Neuronal stem cell (in vitro differentiated cells): ENCODE measurements at regions not wholly inside any gene's neighbourhood (a gene's known extent, or its start where the extent isn't known, plus 50 kb on each side); places are given as distances from the start of the nearest gene placed in this dataset.

ENCODE experiments used
- DNase-seq: peaks from one replicate; pipeline ENCODE4 v3.0.0-alpha.2; 2013; ENCODE audit warnings: low spot score
- H2AFZ ChIP-seq: one replicate; pipeline ENCODE4 v1.6.1; 2013; ENCODE audit warnings: mild to moderate bottlenecking, low read length, inconsistent platforms
- H2AK5ac ChIP-seq: 2 replicates; pipeline ENCODE4 v1.6.1; 2013; ENCODE audit warnings: low read depth, mild to moderate bottlenecking, inconsistent platforms, low read length, moderate library complexity, mixed read lengths
- H2BK120ac ChIP-seq: 2 replicates; pipeline ENCODE4 v1.6.1; 2013; ENCODE audit warnings: low read depth, mild to moderate bottlenecking, inconsistent platforms, low read length, moderate library complexity, mixed read lengths
- H2BK12ac ChIP-seq: one replicate; pipeline ENCODE4 v1.6.1; 2013; ENCODE audit warnings: low read length, inconsistent platforms
- H2BK15ac ChIP-seq: 2 replicates; pipeline ENCODE4 v1.6.1; 2013; ENCODE audit warnings: mild to moderate bottlenecking, low read length, inconsistent platforms, mixed read lengths
- H2BK5ac ChIP-seq: one replicate; pipeline ENCODE4 v1.6.1; 2013; ENCODE audit warnings: inconsistent platforms, mild to moderate bottlenecking, low read length, moderate library complexity
- H3K14ac ChIP-seq: one replicate; pipeline ENCODE4 v1.6.1; 2013; ENCODE audit warnings: low read length, inconsistent platforms
- H3K18ac ChIP-seq: 2 replicates; pipeline ENCODE4 v1.6.1; 2013; ENCODE audit warnings: low read length, inconsistent platforms
- H3K23ac ChIP-seq: 2 replicates; pipeline ENCODE4 v1.6.1; 2013; ENCODE audit warnings: low read depth, mild to moderate bottlenecking, mixed read lengths, low read length, inconsistent platforms; ENCODE audit not compliant: poor library complexity
- H3K27ac ChIP-seq: replicated peaks from 3 replicates; pipeline ENCODE4 v1.5.1; 2013; ENCODE audit warnings: low read length, inconsistent platforms
- H3K27me3 ChIP-seq, 3 experiments: 2 replicates each; pipeline ENCODE4 v1.6.1; 2013; ENCODE audit warnings: low read length in 3 of 3, mild to moderate bottlenecking in 2 of 3, inconsistent platforms in 1 of 3, low read depth in 1 of 3, mixed read lengths in 1 of 3, moderate library complexity in 1 of 3; ENCODE audit not compliant: control insufficient read depth in 3 of 3, insufficient read depth in 3 of 3
- H3K36me3 ChIP-seq, 2 donors: replicated peaks in 1 of 2; 2 replicates each; pipeline ENCODE4 v1.6.1; 2013; ENCODE audit warnings: low read length in 2 of 2; ENCODE audit not compliant: control insufficient read depth in 2 of 2, insufficient read depth in 2 of 2
- H3K4ac ChIP-seq: 2 replicates; pipeline ENCODE4 v1.6.1; 2013; ENCODE audit warnings: inconsistent platforms, mild to moderate bottlenecking, low read length, moderate library complexity
- H3K4me1 ChIP-seq, 2 donors: 1 replicate in 1 of 2; 2 replicates in 1 of 2; pipeline ENCODE4 v1.6.1; 2013; ENCODE audit warnings: low read length in 2 of 2, low read depth in 1 of 2; ENCODE audit not compliant: control insufficient read depth in 2 of 2, insufficient read depth in 1 of 2
- H3K4me2 ChIP-seq: one replicate; pipeline ENCODE4 v1.6.1; 2013; ENCODE audit warnings: mild to moderate bottlenecking, low read length, inconsistent platforms; ENCODE audit not compliant: insufficient read depth, poor library complexity, severe bottlenecking
- H3K4me3 ChIP-seq, 2 donors: 2 replicates each; pipeline ENCODE4 v1.5.1; 2013; ENCODE audit warnings: low read length in 2 of 2, mild to moderate bottlenecking in 2 of 2, inconsistent platforms in 1 of 2, moderate library complexity in 1 of 2
- H3K79me1 ChIP-seq: one replicate; pipeline ENCODE4 v1.6.1; 2013; ENCODE audit warnings: low read depth, mild to moderate bottlenecking, inconsistent platforms, low read length, moderate library complexity
- H3K9ac ChIP-seq: one replicate; pipeline ENCODE4 v1.6.1; 2013; ENCODE audit warnings: mild to moderate bottlenecking, low read depth, low read length, inconsistent platforms; ENCODE audit not compliant: poor library complexity
- H3K9me3 ChIP-seq, 2 donors: replicated peaks in 1 of 2; 2 replicates each; pipeline versions ENCODE3 to v1.6.1; 2013; ENCODE audit warnings: low read length in 2 of 2, mild to moderate bottlenecking in 2 of 2, inconsistent platforms in 1 of 2, low read depth in 1 of 2, mixed read lengths in 1 of 2, moderate library complexity in 1 of 2; ENCODE audit not compliant: control insufficient read depth in 2 of 2, insufficient read depth in 1 of 2
- H4K8ac ChIP-seq: one replicate; pipeline ENCODE4 v1.6.1; 2013; ENCODE audit warnings: low read depth, mild to moderate bottlenecking, inconsistent platforms, low read length, moderate library complexity
- H4K91ac ChIP-seq: one replicate; pipeline ENCODE4 v1.6.1; 2013; ENCODE audit warnings: low read length, low read depth, mild to moderate bottlenecking, inconsistent platforms; ENCODE audit not compliant: poor library complexity
- WGBS, 2 donors: extraction: QIAGEN DNeasy Blood & Tissue Kit; methylation state at CpG; one replicate each; pipeline ENCODE4 v1.1.7; 2013; ENCODE audit warnings: missing lambda C conversion rate in 2 of 2, mixed read lengths in 1 of 2; ENCODE audit not compliant: insufficient read length in 2 of 2, insufficient replicate concordance in 1 of 2; ENCODE audit errors: extremely low coverage in 2 of 2; 5-methylcytosine and 5-hydroxymethylcytosine counted together

DNA sequence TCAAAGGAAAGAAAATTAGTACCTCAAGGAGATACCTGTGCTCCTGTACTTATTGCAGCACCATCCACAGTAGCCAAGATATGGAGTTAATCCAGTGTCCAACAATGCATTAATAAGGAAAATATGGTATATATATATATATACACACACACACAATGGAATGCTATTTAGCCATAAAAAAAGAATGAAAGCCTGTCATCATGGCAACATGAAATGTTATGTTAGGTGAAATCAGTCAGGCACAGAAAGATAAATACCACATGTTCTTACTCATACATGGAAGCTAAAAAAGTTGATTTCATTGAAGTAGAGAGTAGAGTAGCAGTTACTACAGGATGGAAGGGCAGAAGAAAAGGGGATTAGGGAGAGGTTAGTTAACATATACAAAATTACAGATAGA is 601.5 kb downstream of the ANXA1 start:
- Histone ChIP-seq H3K14ac (no peak overlapping the region), H3K23ac (no peak overlapping the region), H4K91ac (no peak overlapping the region), H2BK12ac (no peak overlapping the region), H3K27me3 (no peaks in the 10 kb centered on the region), H3K4me2 (no peak overlapping the region), H2BK120ac (no peak overlapping the region), H3K4me3 (no peak overlapping the region), H3K4me1 (peaks cover 0 to 2% of the 10 kb centered on the region in 2 donors), H2AFZ (no peak overlapping the region), H2BK5ac (no peak overlapping the region), H3K18ac (no peak overlapping the region), H2BK15ac (no peak overlapping the region), H3K79me1 (no peaks in the 10 kb centered on the region), H4K8ac (no peak overlapping the region), H3K27ac (no peak overlapping the region), H3K36me3 (no peaks in the 10 kb centered on the region), H2AK5ac (no peak overlapping the region), H3K9me3 (no peaks in the 10 kb centered on the region), H3K9ac (no peak overlapping the region), H3K4ac (no peak overlapping the region)
- no peak for DNase-seq

DNA sequence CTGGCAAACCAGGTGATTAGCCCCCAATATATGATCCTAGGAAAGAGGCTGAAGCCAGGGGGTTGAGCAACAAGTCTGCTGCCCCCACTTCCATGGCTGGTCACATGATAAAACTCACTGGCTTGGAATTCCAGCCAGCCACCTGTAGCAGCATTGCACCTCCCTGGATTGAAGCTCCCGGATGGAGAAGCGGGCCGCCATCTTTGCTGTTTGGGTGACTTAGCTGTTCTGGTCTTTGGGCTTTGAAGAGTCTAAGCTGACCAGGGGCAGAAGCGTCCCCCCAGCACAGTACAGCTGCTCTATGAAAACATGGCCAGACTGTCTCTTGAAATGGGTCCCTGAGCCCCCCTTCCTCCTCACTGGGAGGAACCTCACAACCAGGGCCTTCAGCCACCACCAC is 610.2 kb downstream of the ANXA1 start:
- no peaks in the 10 kb centered on the region for H3K9me3 ChIP-seq
- H3K9ac ChIP-seq, result no peak overlapping the region
- no peaks in the 10 kb centered on the region for H3K4me1 ChIP-seq
- no peak for DNase-seq
- H3K79me1 ChIP-seq, result no peaks in the 10 kb centered on the region
- H2AK5ac ChIP-seq, result no peak overlapping the region
- no peak overlapping the region for H2BK120ac ChIP-seq
- no peak overlapping the region for H3K18ac ChIP-seq
- H3K27ac ChIP-seq, result no peak overlapping the region
- H3K4me2 ChIP-seq, result no peak overlapping the region
- no peak overlapping the region for H2BK15ac ChIP-seq
- H3K14ac ChIP-seq, result no peak overlapping the region
- no peak overlapping the region for H3K4ac ChIP-seq
- H2BK12ac ChIP-seq, result no peak overlapping the region
- H2AFZ ChIP-seq, result peak overlapping the region; percentile 40
- no peaks in the 10 kb centered on the region for H3K36me3 ChIP-seq
- no peak overlapping the region for H3K4me3 ChIP-seq
- H3K23ac ChIP-seq, result no peak overlapping the region
- WGBS, 2 donors, result no CpG with 5 or more reads among the region's 4 CpGs
- no peak overlapping the region for H4K91ac ChIP-seq
- H3K27me3 ChIP-seq, result no peaks in the 10 kb centered on the region
- H2BK5ac ChIP-seq, result no peak overlapping the region
- H4K8ac ChIP-seq, result no peak overlapping the region

DNA sequence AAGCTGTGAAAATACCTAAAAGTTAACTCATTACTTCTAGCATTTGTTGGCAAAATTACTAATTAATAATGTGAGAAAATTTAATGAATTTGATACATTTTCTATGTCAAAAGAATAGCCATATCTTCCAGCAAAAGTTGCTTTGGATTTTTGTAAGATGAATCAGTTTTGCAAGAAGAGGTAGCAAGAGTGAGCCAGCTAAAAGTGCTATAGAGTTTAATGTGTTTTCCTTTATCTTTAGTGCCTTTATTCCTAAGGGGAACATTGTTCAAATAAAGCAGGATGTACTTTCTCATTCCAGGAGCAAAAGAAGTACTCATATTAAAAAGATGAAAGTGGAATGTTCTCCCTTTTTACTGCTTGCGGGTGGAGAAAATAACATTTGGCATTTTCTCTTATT is 622.2 kb downstream of the ANXA1 start:
- H3K18ac ChIP-seq, result no peak overlapping the region
- no peak overlapping the region for H3K4me3 ChIP-seq
- no peaks in the 10 kb centered on the region for H3K27me3 ChIP-seq
- no peak overlapping the region for H2AK5ac ChIP-seq
- no peak overlapping the region for H2BK15ac ChIP-seq
- no peak overlapping the region for H2BK5ac ChIP-seq
- no peak overlapping the region for H2BK12ac ChIP-seq
- no peak overlapping the region for H4K91ac ChIP-seq
- no peaks in the 10 kb centered on the region for H3K4me1 ChIP-seq
- H3K27ac ChIP-seq, result no peak overlapping the region
- H3K79me1 ChIP-seq, result no peaks in the 10 kb centered on the region
- no CpG with 5 or more reads among the region's 1 CpG for WGBS, 2 donors
- no peak overlapping the region for H3K23ac ChIP-seq
- no peak overlapping the region for H4K8ac ChIP-seq
- no peak overlapping the region for H3K4me2 ChIP-seq
- no peak overlapping the region for H3K9ac ChIP-seq
- H3K36me3 ChIP-seq, result no peaks in the 10 kb centered on the region
- DNase-seq, result no peak
- H3K14ac ChIP-seq, result no peak overlapping the region
- no peaks in the 10 kb centered on the region for H3K9me3 ChIP-seq
- H2BK120ac ChIP-seq, result no peak overlapping the region
- no peak overlapping the region for H2AFZ ChIP-seq
- no peak overlapping the region for H3K4ac ChIP-seq

DNA sequence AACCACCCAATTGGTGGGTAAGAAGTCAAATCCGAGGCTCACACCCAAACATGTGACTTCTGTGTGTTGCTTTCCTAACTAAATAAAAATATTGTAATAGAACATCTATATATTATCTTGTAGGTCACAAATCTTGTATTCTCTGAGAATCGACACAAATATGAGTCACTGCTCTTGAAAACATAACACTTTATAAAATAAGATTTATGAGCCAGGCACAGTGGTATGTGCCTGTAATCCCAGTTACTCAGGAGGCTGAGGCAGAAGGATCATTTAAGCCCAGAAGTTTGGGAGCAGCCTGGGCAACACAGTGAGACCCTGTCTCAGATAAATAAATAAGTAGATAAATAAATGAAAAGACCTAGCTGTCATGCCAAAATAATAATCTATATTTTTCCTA is 624.1 kb downstream of the ANXA1 start:
- Histone ChIP-seq H3K4ac (no peak overlapping the region), H2BK5ac (no peak overlapping the region), H3K14ac (no peak overlapping the region), H3K27me3 (no peaks in the 10 kb centered on the region), H2BK12ac (no peak overlapping the region), H3K4me2 (no peak overlapping the region), H3K9me3 (no peaks in the 10 kb centered on the region), H4K8ac (no peak overlapping the region), H4K91ac (no peak overlapping the region), H3K27ac (no peak overlapping the region), H3K9ac (no peak overlapping the region), H2AFZ (no peak overlapping the region), H3K23ac (no peak overlapping the region), H3K79me1 (no peaks in the 10 kb centered on the region), H3K4me3 (no peak overlapping the region), H3K36me3 (no peaks in the 10 kb centered on the region), H2BK120ac (no peak overlapping the region), H2BK15ac (no peak overlapping the region), H3K4me1 (no peaks in the 10 kb centered on the region), H3K18ac (no peak overlapping the region), H2AK5ac (no peak overlapping the region)
- no peak for DNase-seq
- no CpG with 5 or more reads among the region's 2 CpGs for WGBS, 2 donors
